ENCODE measurements at regions not wholly inside any gene's neighbourhood (a gene's known extent, or its start where the extent isn't known, plus 50 kb on each side); places are given as distances from the start of the nearest gene placed in this dataset.

- TF ChIP-seq ELK1 (IDR thresholded peaks at IDR 0.05; ENCODE audit: low read depth, low read length) (no peak), ESRRA (IDR thresholded peaks at IDR 0.05; ENCODE audit: low read length) (no peak), MYB (IDR thresholded peaks at IDR 0.05; ENCODE audit: borderline replicate concordance, low read depth, low read length) (no peak)
Observed at GRCh38 chr12:13534242-13534641, 337.7 kb downstream of the EMP1 start (continued).

GRCh38 chr12:13530966-13531365 lies 334.4 kb downstream of the EMP1 start:
- ChIA-PET CTCF (interaction anchor here (1.0 to 1.1 kb wide), 2 partner anchors 169 to 410 kb away, joined by 4 read pairs; no protein-coding TSS in a partner anchor), POLR2A (no interaction called here), RAD21 (ENCODE audit: unreplicated experiment) (interaction anchor here (1.3 kb wide), 1 partner anchor 169 kb away, joined by 4 read pairs; no protein-coding TSS in a partner anchor), SMC1A (ENCODE audit: uncharacterized antibody, unreplicated experiment) (interaction anchor here (0.6 to 1.2 kb wide), 3 partner anchors 126 to 234 kb away, joined by 3 to 4 read pairs (median 3); no protein-coding TSS in a partner anchor)
- no peak overlapping the region for H2AFZ ChIP-seq (ENCODE audit: control insufficient read depth, low read depth, low read length)
- 19% methylated on average over 7 of the region's 7 CpGs for WGBS (ENCODE audit: insufficient coverage, insufficient replicate concordance, low lambda C conversion rate, missing lambda C conversion rate)
- H4K20me1 ChIP-seq (ENCODE audit: control insufficient read depth, insufficient read depth) = no peaks in the 10 kb centered on the region
- H3K27ac ChIP-seq (ENCODE audit: control insufficient read depth, insufficient read depth) = no peak overlapping the region
- no peak for ATAC-seq
- in situ Hi-C loops (cut with MboI) = no loop called here
- H3K4me1 ChIP-seq (ENCODE audit: control insufficient read depth, insufficient read depth, low read length) = 0 out of 2 replicates have a peak, but pooled peaks cover 1% of the 10 kb centered on the region
- H3K4me2 ChIP-seq (ENCODE audit: control insufficient read depth, insufficient read depth) = no peak overlapping the region
- H3K27me3 ChIP-seq (replicated peaks in 1 of 2; ENCODE audit: control insufficient read depth in 2 of 2, insufficient read depth in 2 of 2, low read length in 1 of 2) = peaks cover 0 to 3% of the 10 kb centered on the region in 2 experiments; a peak in 1 of 4 replicates
- H3K9me3 ChIP-seq (replicated peaks; ENCODE audit: control insufficient read depth, insufficient read depth, low read length) = no peaks in the 10 kb centered on the region
- H3K36me3 ChIP-seq (ENCODE audit: control insufficient read depth in 2 of 2, insufficient read depth in 2 of 2, low read length in 1 of 2) = no peaks in the 10 kb centered on the region
- FAIRE-seq = no peak
- no peak overlapping the region for H3K9ac ChIP-seq (ENCODE audit: control insufficient read depth, insufficient read depth, low read length)
- no peak overlapping the region for H3K4me3 ChIP-seq
- H3K79me2 ChIP-seq (ENCODE audit: control insufficient read depth, insufficient read depth, low read length) = no peaks in the 10 kb centered on the region
- no TSS peak for BruUV-seq (replicated peaks)
- DNase-seq (ENCODE audit: low read depth, low spot score) = no peak
- intact Hi-C loops (cut with micrococcal nuclease; ENCODE audit: unreplicated experiment) = no loop called here
- no peak for TF ChIP-seq FOS (IDR thresholded peaks at IDR 0.05; ENCODE audit: borderline replicate concordance, extremely low read depth, insufficient read length)
- TF ChIP-seq SMAD5 (IDR thresholded peaks at IDR 0.05; ENCODE audit: low read depth) = no peak
- no peak for TF ChIP-seq NR2F1 (conservative IDR thresholded peaks at IDR 0.05)
- TF ChIP-seq KAT2A (conservative IDR thresholded peaks at IDR 0.05; ENCODE audit: control insufficient read depth, low read depth, low read length) = no peak
- no peak for TF ChIP-seq IKZF1 (conservative IDR thresholded peaks at IDR 0.05)
- no peak for TF ChIP-seq HDGF (IDR thresholded peaks at IDR 0.05)
- no peak for TF ChIP-seq POLR2AphosphoS5 (IDR thresholded peaks at IDR 0.05; ENCODE audit: low read length)
- TF ChIP-seq E2F8 (IDR thresholded peaks at IDR 0.05; ENCODE audit: low read depth, partially characterized antibody) = no peak
- no peak for TF ChIP-seq TARDBP (IDR thresholded peaks at IDR 0.05; ENCODE audit: borderline replicate concordance)
- TF ChIP-seq DPF2 (IDR thresholded peaks at IDR 0.05) = no peak
- no peak for TF ChIP-seq NR2C2 (IDR thresholded peaks at IDR 0.05; ENCODE audit: borderline replicate concordance, control insufficient read depth, insufficient read length, low read depth)
- no peak for TF ChIP-seq ZSCAN29 (IDR thresholded peaks at IDR 0.05)
- TF ChIP-seq MLLT1 (IDR thresholded peaks at IDR 0.05) = no peak
- no peak for TF ChIP-seq SIX5 (IDR thresholded peaks at IDR 0.05; ENCODE audit: low read depth, low read length, severe bottlenecking)
- TF ChIP-seq BHLHE40 (IDR thresholded peaks at IDR 0.05; ENCODE audit: borderline replicate concordance in 1 of 2, low read depth in 2 of 2, low read length in 1 of 2) = no peak
- no peak for TF ChIP-seq EZH2 (IDR thresholded peaks at IDR 0.05; ENCODE audit: borderline replicate concordance, control insufficient read depth, low read depth, low read length)
- no peak for TF ChIP-seq BMI1 (IDR thresholded peaks at IDR 0.05; ENCODE audit: borderline replicate concordance)

Data from GM12878 (cell line).